Keratinocyte (primary cell): ENCODE measurements at regions not wholly inside any gene's neighbourhood (a gene's known extent, or its start where the extent isn't known, plus 50 kb on each side); places are given as distances from the start of the nearest gene placed in this dataset.
A peak's percentile ranks its signal among the peaks of the same experiment; 100 is the strongest.

Experiments used
- DNase-seq: peaks from one replicate; pipeline ENCODE4 v3.0.0-alpha.2; 2011; ENCODE audit warnings: low read depth, missing footprints, low spot score
- FAIRE-seq: peaks from 2 replicates; lab custom pipeline; 2011; peaks lifted over from hg19 to GRCh38; lab: Jason Lieb, UNC
- H2AFZ ChIP-seq: 2 replicates; pipeline ENCODE4 v1.6.0; 2012; ENCODE audit warnings: low read length, control low read depth, inconsistent platforms; ENCODE audit not compliant: control insufficient read depth
- H3K27ac ChIP-seq: 2 replicates; pipeline ENCODE4 v1.5.1; 2011; ENCODE audit warnings: low read length; ENCODE audit not compliant: control insufficient read depth, insufficient read depth
- H3K27me3 ChIP-seq: 3 replicates; pipeline ENCODE4 v1.6.0; 2011; ENCODE audit warnings: low read length; ENCODE audit not compliant: control insufficient read depth, insufficient read depth; ENCODE audit errors: extremely low read depth
- H3K36me3 ChIP-seq, 2 experiments: 2 replicates in 1 of 2; 3 replicates in 1 of 2; pipeline ENCODE4 v1.5.1; 2011; ENCODE audit warnings: low read length in 2 of 2, mild to moderate bottlenecking in 1 of 2; ENCODE audit not compliant: control insufficient read depth in 2 of 2, insufficient read depth in 2 of 2; ENCODE audit errors: extremely low read depth in 1 of 2
- H3K4me1 ChIP-seq: 3 replicates; pipeline ENCODE4 v1.5.1; 2011; ENCODE audit warnings: low read length; ENCODE audit not compliant: control insufficient read depth, insufficient read depth; ENCODE audit errors: extremely low read depth
- H3K4me2 ChIP-seq: 3 replicates; pipeline ENCODE4 v1.6.0; 2011; ENCODE audit warnings: low read depth, low read length; ENCODE audit not compliant: control insufficient read depth, insufficient read depth; ENCODE audit errors: extremely low read depth
- H3K4me3 ChIP-seq, 3 experiments: fragments of 200-600 bp in 1 of 3; sonication (generic) in 1 of 3; 2 replicates in 2 of 3; 3 replicates in 1 of 3; pipeline ENCODE4 v1.5.1; 2011 to 2016; ENCODE audit warnings: low read length in 3 of 3, mild to moderate bottlenecking in 3 of 3, control low read depth in 2 of 3, inconsistent platforms in 1 of 3, low read depth in 1 of 3, mixed read lengths in 1 of 3, mixed run types in 1 of 3, moderate library complexity in 1 of 3; ENCODE audit not compliant: control insufficient read depth in 2 of 3, insufficient read depth in 2 of 3; ENCODE audit errors: extremely low read depth in 1 of 3
- H3K79me2 ChIP-seq: 2 replicates; pipeline ENCODE4 v1.6.0; 2012; ENCODE audit warnings: low read length; ENCODE audit not compliant: control insufficient read depth, insufficient read depth
- H3K9ac ChIP-seq: 3 replicates; pipeline ENCODE4 v1.6.0; 2011; ENCODE audit warnings: low read length; ENCODE audit not compliant: control insufficient read depth, insufficient read depth; ENCODE audit errors: extremely low read depth
- H3K9me1 ChIP-seq: 3 replicates; pipeline ENCODE4 v1.6.0; 2011; ENCODE audit warnings: low read length; ENCODE audit not compliant: control insufficient read depth, insufficient read depth; ENCODE audit errors: extremely low read depth
- H3K9me3 ChIP-seq: 2 replicates; pipeline ENCODE4 v1.5.1; 2012; ENCODE audit warnings: low read depth, low read length; ENCODE audit not compliant: control insufficient read depth
- H4K20me1 ChIP-seq: 3 replicates; pipeline ENCODE4 v1.6.0; 2011; ENCODE audit warnings: low read length; ENCODE audit not compliant: control insufficient read depth, insufficient read depth; ENCODE audit errors: extremely low read depth
- EZH2 ChIP-seq: IDR thresholded peaks from one replicate; pipeline ENCODE4 v1.6.1; 2012; ENCODE audit warnings: inconsistent platforms, mild to moderate bottlenecking, low read length, moderate library complexity
- dilution Hi-C: fragments of 300-500 bp; cut with MboI; formaldehyde crosslinking; loops from one replicate; pipeline ENCODE4 v1.7.0; 2020; ENCODE audit warnings: low sequenced_read_pairs; ENCODE audit not compliant: extremely low pct_ligation_motif_present
- TF ChIP-seq, protein P1 (sequence below), 3 experiments: IDR thresholded peaks in 1 of 3; conservative IDR thresholded peaks in 1 of 3; optimal IDR thresholded peaks in 1 of 3; 2 replicates in 2 of 3; 3 replicates in 1 of 3; pipeline versions ENCODE3 to v1.5.1; 2011; ENCODE audit warnings: low read length in 3 of 3, mild to moderate bottlenecking in 3 of 3, moderate library complexity in 2 of 3, control low read depth in 1 of 3, inconsistent platforms in 1 of 3; ENCODE audit not compliant: insufficient read depth in 2 of 3; ENCODE audit errors: extremely low read depth in 1 of 3

DNA sequence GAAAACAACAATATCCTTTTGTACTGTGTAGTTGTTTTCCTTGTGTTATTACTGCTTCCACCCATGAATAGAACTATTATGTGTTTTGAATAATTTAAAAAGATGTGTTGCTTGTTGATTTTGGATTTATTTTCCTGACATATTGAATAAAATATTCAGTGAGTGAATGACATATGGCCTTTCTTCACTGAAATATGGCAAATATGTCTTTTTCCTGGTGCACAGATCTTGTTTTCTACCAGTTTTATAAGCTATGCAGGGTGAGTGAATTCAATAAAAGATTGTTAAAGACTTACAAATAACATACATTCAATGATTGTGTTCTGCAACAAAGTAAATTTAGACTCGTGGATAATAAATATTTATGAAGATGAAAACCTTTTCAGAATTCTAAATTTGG lies 1216.3 kb upstream of the ADGRL3 start:
- no peak overlapping the region for H3K4me2 ChIP-seq
- H3K9me1 ChIP-seq: no peaks in the 10 kb centered on the region
- H4K20me1 ChIP-seq: no peaks in the 10 kb centered on the region
- no peak for FAIRE-seq
- H3K36me3 ChIP-seq: no peaks in the 10 kb centered on the region
- no peak overlapping the region for H3K9ac ChIP-seq
- H3K27ac ChIP-seq: no peak overlapping the region
- DNase-seq: no peak
- no peak overlapping the region for H3K4me3 ChIP-seq
- H3K79me2 ChIP-seq: no peaks in the 10 kb centered on the region
- TF ChIP-seq, protein P1, sequence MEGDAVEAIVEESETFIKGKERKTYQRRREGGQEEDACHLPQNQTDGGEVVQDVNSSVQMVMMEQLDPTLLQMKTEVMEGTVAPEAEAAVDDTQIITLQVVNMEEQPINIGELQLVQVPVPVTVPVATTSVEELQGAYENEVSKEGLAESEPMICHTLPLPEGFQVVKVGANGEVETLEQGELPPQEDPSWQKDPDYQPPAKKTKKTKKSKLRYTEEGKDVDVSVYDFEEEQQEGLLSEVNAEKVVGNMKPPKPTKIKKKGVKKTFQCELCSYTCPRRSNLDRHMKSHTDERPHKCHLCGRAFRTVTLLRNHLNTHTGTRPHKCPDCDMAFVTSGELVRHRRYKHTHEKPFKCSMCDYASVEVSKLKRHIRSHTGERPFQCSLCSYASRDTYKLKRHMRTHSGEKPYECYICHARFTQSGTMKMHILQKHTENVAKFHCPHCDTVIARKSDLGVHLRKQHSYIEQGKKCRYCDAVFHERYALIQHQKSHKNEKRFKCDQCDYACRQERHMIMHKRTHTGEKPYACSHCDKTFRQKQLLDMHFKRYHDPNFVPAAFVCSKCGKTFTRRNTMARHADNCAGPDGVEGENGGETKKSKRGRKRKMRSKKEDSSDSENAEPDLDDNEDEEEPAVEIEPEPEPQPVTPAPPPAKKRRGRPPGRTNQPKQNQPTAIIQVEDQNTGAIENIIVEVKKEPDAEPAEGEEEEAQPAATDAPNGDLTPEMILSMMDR (optimal IDR thresholded peaks at IDR 0.05 in 1 of 3, IDR thresholded peaks at IDR 0.05 in 1 of 3, conservative IDR thresholded peaks at IDR 0.05 in 1 of 3; ENCODE audit: extremely low read depth in 1 of 3, insufficient read depth in 2 of 3, low read length in 3 of 3): no peak
- TF ChIP-seq EZH2: no peak
- no peak overlapping the region for H2AFZ ChIP-seq
- H3K9me3 ChIP-seq: no peaks in the 10 kb centered on the region
- dilution Hi-C loops: no loop called here
- H3K4me1 ChIP-seq: no peaks in the 10 kb centered on the region
- H3K27me3 ChIP-seq: no peaks in the 10 kb centered on the region

- H3K36me3 ChIP-seq: no peaks in the 10 kb centered on the region
- H3K79me2 ChIP-seq: no peaks in the 10 kb centered on the region
- H3K9me3 ChIP-seq: no peaks in the 10 kb centered on the region
- no peaks in the 10 kb centered on the region for H3K4me1 ChIP-seq
- no peak overlapping the region for H3K9ac ChIP-seq
- H3K4me3 ChIP-seq: no peak overlapping the region
- H4K20me1 ChIP-seq: no peaks in the 10 kb centered on the region
- FAIRE-seq (no peak), DNase-seq (no peak)
- no peak overlapping the region for H3K27ac ChIP-seq
- no peaks in the 10 kb centered on the region for H3K9me1 ChIP-seq
- no peak for TF ChIP-seq EZH2
- TF ChIP-seq, protein P1 (optimal IDR thresholded peaks at IDR 0.05 in 1 of 3, IDR thresholded peaks at IDR 0.05 in 1 of 3, conservative IDR thresholded peaks at IDR 0.05 in 1 of 3; ENCODE audit: extremely low read depth in 1 of 3, insufficient read depth in 2 of 3, low read length in 3 of 3): peak in 2 of 3 experiments; percentile 10 to 16
- no peaks in the 10 kb centered on the region for H3K27me3 ChIP-seq
- no peak overlapping the region for H3K4me2 ChIP-seq
- H2AFZ ChIP-seq: no peak overlapping the region
- dilution Hi-C loops: no loop called here
Measured at GRCh38 chr4:59987289-59987688, 1212.8 kb upstream of the ADGRL3 start.
